ENCODE measurements at regions not wholly inside any gene's neighbourhood (a gene's known extent, or its start where the extent isn't known, plus 50 kb on each side); places are given as distances from the start of the nearest gene placed in this dataset.

GRCh38 chr12:27907766-27908165 is 64.8 kb downstream of the PTHLH start:
- no peak for DNase-seq (ENCODE audit: low read depth)
- no peak overlapping the region for H3K4me3 ChIP-seq (ENCODE audit: low read depth, low read length)
- TF ChIP-seq MAX (IDR thresholded peaks at IDR 0.05; ENCODE audit: low read depth, low read length) (no peak), CTCF (IDR thresholded peaks at IDR 0.05; ENCODE audit: low read depth, low read length) (no peak), MYC (IDR thresholded peaks at IDR 0.05; ENCODE audit: low read depth, low read length) (no peak), POLR2A (IDR thresholded peaks at IDR 0.05; ENCODE audit: extremely low read depth, insufficient read length) (no peak)

- H3K4me3 ChIP-seq (ENCODE audit: low read depth, low read length): no peak overlapping the region
- no peak for DNase-seq (ENCODE audit: low read depth)
- no peak for TF ChIP-seq CTCF (IDR thresholded peaks at IDR 0.05; ENCODE audit: low read depth, low read length)
- TF ChIP-seq MYC (IDR thresholded peaks at IDR 0.05; ENCODE audit: low read depth, low read length): no peak
- no peak for TF ChIP-seq MAX (IDR thresholded peaks at IDR 0.05; ENCODE audit: low read depth, low read length)
- TF ChIP-seq POLR2A (IDR thresholded peaks at IDR 0.05; ENCODE audit: extremely low read depth, insufficient read length): no peak
These were observed 65.7 kb downstream of the PTHLH start for GRCh38 chr12:27906658-27907473.

GRCh38 chr12:27906127-27906500 is 66.4 kb downstream of the PTHLH start:
- DNase-seq (ENCODE audit: low read depth): no peak
- TF ChIP-seq MAX (IDR thresholded peaks at IDR 0.05; ENCODE audit: low read depth, low read length): no peak
- no peak for TF ChIP-seq CTCF (IDR thresholded peaks at IDR 0.05; ENCODE audit: low read depth, low read length)
- no peak overlapping the region for H3K4me3 ChIP-seq (ENCODE audit: low read depth, low read length)

GRCh38 chr12:27905285-27906126 is 67.0 kb downstream of the PTHLH start:
- H3K4me3 ChIP-seq (ENCODE audit: low read depth, low read length): no peak overlapping the region
- DNase-seq (ENCODE audit: low read depth): no peak
- TF ChIP-seq POLR2A (IDR thresholded peaks at IDR 0.05; ENCODE audit: extremely low read depth, insufficient read length) (no peak), MAX (IDR thresholded peaks at IDR 0.05; ENCODE audit: low read depth, low read length) (no peak), MYC (IDR thresholded peaks at IDR 0.05; ENCODE audit: low read depth, low read length) (no peak), CTCF (IDR thresholded peaks at IDR 0.05; ENCODE audit: low read depth, low read length) (no peak)

GRCh38 chr12:27902651-27903050 is 69.9 kb downstream of the PTHLH start:
- no peak for DNase-seq (ENCODE audit: low read depth)
- TF ChIP-seq POLR2A (IDR thresholded peaks at IDR 0.05; ENCODE audit: extremely low read depth, insufficient read length) (no peak), CTCF (IDR thresholded peaks at IDR 0.05; ENCODE audit: low read depth, low read length) (no peak), MYC (IDR thresholded peaks at IDR 0.05; ENCODE audit: low read depth, low read length) (no peak), MAX (IDR thresholded peaks at IDR 0.05; ENCODE audit: low read depth, low read length) (no peak)
- no peak overlapping the region for H3K4me3 ChIP-seq (ENCODE audit: low read depth, low read length)

Data from NB4 (cell line).